Liver (tissue), 2 donors: ENCODE measurements at regions not wholly inside any gene's neighbourhood (a gene's known extent, or its start where the extent isn't known, plus 50 kb on each side); places are given as distances from the start of the nearest gene placed in this dataset.

Source experiments
- FOXA2 ChIP-seq: IDR thresholded peaks from 2 replicates; pipeline ENCODE4 v1.6.1; 2016; ENCODE audit warnings: antibody characterized with exemption
- TF ChIP-seq, protein P1 (sequence below): fragments of 150-350 bp; IDR thresholded peaks from 2 replicates; pipeline ENCODE4 v1.5.1; 2017; ENCODE audit warnings: improper control_type of control experiment, low read depth, low read length; ENCODE audit not compliant: missing input control
- donor health status: healthy.

DNA sequence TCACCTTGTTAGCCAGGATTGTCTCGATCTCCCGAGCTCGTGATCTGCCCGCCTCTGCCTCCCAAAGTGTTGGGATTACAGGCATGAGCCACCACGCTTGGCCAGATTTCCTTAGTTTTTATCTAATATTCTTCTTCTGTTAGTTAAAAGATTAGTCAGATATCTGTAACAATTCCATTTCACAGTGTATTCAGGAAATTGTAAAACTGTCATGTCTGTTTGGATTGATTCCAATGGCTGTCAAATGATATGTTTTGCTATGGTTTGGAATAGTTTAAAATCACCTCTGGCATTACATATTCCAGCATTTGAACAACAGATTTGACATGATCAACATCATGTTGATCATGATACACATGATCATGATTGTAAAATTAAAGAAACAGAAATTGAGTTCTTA lies 193.6 kb upstream of the DAB2 start:
- TF ChIP-seq FOXA2: no peak
- TF ChIP-seq, protein P1, sequence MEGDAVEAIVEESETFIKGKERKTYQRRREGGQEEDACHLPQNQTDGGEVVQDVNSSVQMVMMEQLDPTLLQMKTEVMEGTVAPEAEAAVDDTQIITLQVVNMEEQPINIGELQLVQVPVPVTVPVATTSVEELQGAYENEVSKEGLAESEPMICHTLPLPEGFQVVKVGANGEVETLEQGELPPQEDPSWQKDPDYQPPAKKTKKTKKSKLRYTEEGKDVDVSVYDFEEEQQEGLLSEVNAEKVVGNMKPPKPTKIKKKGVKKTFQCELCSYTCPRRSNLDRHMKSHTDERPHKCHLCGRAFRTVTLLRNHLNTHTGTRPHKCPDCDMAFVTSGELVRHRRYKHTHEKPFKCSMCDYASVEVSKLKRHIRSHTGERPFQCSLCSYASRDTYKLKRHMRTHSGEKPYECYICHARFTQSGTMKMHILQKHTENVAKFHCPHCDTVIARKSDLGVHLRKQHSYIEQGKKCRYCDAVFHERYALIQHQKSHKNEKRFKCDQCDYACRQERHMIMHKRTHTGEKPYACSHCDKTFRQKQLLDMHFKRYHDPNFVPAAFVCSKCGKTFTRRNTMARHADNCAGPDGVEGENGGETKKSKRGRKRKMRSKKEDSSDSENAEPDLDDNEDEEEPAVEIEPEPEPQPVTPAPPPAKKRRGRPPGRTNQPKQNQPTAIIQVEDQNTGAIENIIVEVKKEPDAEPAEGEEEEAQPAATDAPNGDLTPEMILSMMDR: no peak
